HUES6 (cell line): ENCODE measurements at regions not wholly inside any gene's neighbourhood (a gene's known extent, or its start where the extent isn't known, plus 50 kb on each side); places are given as distances from the start of the nearest gene placed in this dataset.
A peak's percentile ranks its signal among the peaks of the same experiment; 100 is the strongest.

Experiments
- H3K27ac ChIP-seq: 2 replicates; pipeline ENCODE4 v1.7.0; 2013; ENCODE audit warnings: low read depth, mild to moderate bottlenecking, low read length, inconsistent platforms
- H3K27me3 ChIP-seq: 2 replicates; pipeline ENCODE4 v1.6.1; 2013; ENCODE audit warnings: low read length; ENCODE audit not compliant: control insufficient read depth, insufficient read depth
- H3K36me3 ChIP-seq: 2 replicates; pipeline ENCODE4 v1.6.1; 2013; ENCODE audit warnings: low read length; ENCODE audit not compliant: control insufficient read depth, insufficient read depth
- H3K4me1 ChIP-seq: 2 replicates; pipeline ENCODE4 v1.6.1; 2013; ENCODE audit warnings: low read length; ENCODE audit not compliant: control insufficient read depth, insufficient read depth
- H3K4me3 ChIP-seq: 2 replicates; pipeline ENCODE4 v1.5.1; 2013; ENCODE audit warnings: low read depth, low read length
- H3K9ac ChIP-seq: one replicate; pipeline ENCODE4 v1.6.1; 2013; ENCODE audit warnings: mild to moderate bottlenecking, low read length
- H3K9me3 ChIP-seq: 2 replicates; pipeline ENCODE4 v1.6.1; 2013; ENCODE audit warnings: low read depth, low read length; ENCODE audit not compliant: control insufficient read depth, insufficient read depth

DNA sequence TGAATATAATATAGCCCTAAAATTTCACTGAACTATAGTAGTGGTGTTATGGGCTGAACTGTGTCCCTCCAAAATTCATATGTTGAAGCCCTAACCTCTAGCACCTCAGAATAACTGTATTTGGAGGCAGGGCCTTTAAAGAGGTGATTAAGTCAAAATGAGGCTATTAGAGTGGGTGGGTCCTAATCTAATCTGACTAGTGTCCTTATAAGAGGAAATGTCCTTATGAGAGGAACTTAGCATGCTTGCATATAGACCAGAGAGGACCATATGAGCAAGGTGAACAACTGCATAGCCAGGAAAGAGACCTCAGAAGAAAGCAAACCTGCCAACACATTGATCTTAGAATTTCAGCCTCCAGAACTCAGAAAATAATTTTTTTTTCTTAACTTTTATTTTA, 238.4 kb downstream of the ZEB2 start:
- no peak overlapping the region for H3K4me3 ChIP-seq
- H3K9ac ChIP-seq: no peak overlapping the region
- no peaks in the 10 kb centered on the region for H3K27me3 ChIP-seq

DNA sequence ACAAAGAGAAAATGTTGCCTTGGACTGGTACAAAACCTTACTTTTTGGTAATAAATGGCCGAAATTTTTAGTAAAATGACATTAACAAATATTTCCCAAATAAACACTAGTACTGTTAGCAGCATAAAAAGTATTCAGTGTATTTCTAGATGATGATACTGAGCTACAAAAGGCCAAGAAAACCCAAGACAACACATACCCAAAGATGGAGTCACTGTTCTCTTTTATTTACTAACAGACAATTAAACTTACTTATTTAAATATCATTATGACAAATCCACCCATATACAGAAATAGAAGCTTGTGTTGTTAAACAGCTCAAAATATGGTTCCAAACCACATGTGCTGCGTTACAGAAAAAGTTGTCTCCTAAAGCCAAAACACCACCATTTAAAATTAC, 239.9 kb downstream of the ZEB2 start:
- Histone ChIP-seq H3K9me3 (no peaks in the 10 kb centered on the region), H3K36me3 (no peaks in the 10 kb centered on the region), H3K9ac (no peak overlapping the region), H3K4me3 (no peak overlapping the region), H3K27me3 (no peaks in the 10 kb centered on the region), H3K4me1 (peaks cover 14% of the 10 kb centered on the region; the same call in 1 of the 2 replicates), H3K27ac (no peak overlapping the region)

More for the DNA sequence above, 238.4 kb downstream of the ZEB2 start:
- Histone ChIP-seq H3K36me3 (no peaks in the 10 kb centered on the region), H3K9me3 (no peaks in the 10 kb centered on the region), H3K4me1 (peaks cover 14% of the 10 kb centered on the region; the same call in 1 of the 2 replicates), H3K27ac (no peak overlapping the region)

DNA sequence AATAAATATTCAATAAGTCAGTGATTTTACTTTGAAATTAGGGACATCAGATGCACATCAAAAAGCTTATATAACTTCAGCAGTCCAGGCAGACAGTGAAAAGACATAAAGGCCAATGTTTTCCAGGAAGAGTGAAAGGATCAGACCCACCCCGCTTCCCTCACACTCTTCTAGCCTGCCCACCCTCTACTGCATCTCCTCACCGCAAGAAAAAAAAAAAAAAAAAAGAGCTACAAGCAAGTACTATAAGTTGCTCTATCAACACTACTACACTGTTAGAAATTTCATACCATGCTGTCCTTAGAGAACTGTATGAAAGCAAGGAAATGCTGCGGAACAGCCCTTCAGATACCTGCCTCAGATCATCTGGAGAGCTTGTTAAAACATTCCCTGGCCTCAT, 240.8 kb downstream of the ZEB2 start:
- no peak overlapping the region for H3K4me3 ChIP-seq
- H3K9ac ChIP-seq: no peak overlapping the region
- H3K27ac ChIP-seq: no peak overlapping the region
- no peaks in the 10 kb centered on the region for H3K36me3 ChIP-seq
- no peaks in the 10 kb centered on the region for H3K9me3 ChIP-seq
- no peaks in the 10 kb centered on the region for H3K27me3 ChIP-seq
- peaks cover 14% of the 10 kb centered on the region; the same call in 1 of the 2 replicates for H3K4me1 ChIP-seq

DNA sequence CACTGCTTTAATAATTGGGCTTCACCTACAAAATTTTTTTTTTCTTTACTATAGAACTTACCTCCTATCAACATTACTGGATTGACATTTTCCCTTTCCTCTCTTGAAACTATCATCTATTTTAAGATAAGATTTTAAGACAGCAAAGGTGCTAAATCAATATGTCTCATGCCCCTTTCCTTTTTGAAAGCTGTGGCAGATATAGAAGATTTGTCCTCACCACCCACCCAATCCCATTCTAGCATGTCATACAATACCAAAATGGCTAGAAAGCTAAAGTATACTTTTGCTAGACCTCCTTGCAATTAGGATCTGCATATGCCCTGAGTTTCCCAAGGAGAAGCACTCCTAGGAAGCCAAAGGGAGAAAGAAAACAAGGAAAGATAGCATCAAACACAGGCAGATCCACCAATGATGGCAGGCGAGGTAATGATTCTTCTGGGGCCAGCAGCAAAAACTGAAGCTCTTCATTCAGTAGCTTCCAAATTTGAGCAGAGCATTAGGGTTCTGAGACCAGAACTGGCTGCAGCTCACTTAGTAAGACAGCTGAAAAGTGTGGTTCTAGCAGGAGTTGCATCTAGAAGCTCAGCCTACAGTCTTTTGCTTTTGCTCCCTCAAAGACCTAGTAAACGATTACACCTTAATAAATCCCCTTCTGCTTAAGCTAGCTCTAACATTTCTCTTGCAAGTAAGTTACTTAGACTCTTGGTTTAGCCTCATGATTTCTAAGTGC, 242.1 kb downstream of the ZEB2 start:
- H3K27me3 ChIP-seq: no peaks in the 10 kb centered on the region
- H3K27ac ChIP-seq: no peak overlapping the region
- no peaks in the 10 kb centered on the region for H3K36me3 ChIP-seq
- H3K9ac ChIP-seq: no peak overlapping the region
- H3K4me3 ChIP-seq: no peak overlapping the region
- peaks cover 4% of the 10 kb centered on the region; the same call in 1 of the 2 replicates for H3K9me3 ChIP-seq
- H3K4me1 ChIP-seq: peaks cover 14% of the 10 kb centered on the region; the same call in 1 of the 2 replicates

DNA sequence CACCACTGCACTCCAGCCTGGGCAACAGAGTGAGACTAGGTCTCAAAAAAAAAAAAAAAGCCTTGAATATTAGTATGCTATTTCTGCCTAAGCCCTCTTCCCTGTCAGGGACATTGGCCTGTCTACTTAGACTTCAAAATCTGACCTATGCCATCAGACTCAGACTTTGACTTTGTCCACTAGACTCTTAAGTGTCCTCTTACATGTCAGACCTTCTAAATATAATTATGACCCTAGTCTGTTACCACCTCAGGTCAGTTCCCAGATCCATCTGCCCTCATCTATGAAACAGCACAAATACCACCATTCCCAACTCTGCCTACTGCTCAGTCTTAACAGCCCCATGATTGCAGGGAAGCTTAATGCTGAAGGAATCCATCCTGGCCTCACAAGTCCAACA, 244.6 kb downstream of the ZEB2 start:
- Histone ChIP-seq H3K36me3 (no peaks in the 10 kb centered on the region), H3K27me3 (no peaks in the 10 kb centered on the region), H3K9ac (no peak overlapping the region), H3K4me3 (no peak overlapping the region), H3K4me1 (peaks cover 14% of the 10 kb centered on the region; the same call in 1 of the 2 replicates), H3K27ac (no peak overlapping the region), H3K9me3 (peaks cover 4% of the 10 kb centered on the region; the same call in 1 of the 2 replicates)

DNA sequence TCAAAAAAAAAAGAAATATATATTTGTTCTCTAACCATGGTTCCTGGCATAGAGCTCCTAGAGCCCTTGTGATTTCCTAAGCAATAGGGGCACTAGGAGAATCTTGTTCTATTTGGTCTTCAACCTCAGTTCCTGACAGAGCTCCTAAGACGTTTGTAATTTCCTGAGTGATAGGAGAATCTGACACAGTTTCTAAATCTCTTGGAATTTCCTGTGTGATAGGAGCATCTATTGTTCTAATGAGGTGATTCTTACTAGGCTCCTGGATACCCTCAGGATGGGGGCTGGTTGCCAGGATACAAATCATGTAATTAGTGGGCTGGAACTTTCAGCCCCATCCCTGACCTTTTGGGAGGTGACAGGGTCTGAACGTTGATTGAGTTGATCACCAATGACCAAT, 245.8 kb downstream of the ZEB2 start:
- Histone ChIP-seq H3K9ac (no peak overlapping the region), H3K27ac (no peak overlapping the region), H3K27me3 (no peaks in the 10 kb centered on the region), H3K4me1 (peaks cover 6% of the 10 kb centered on the region; the same call in 1 of the 2 replicates), H3K4me3 (no peak overlapping the region), H3K36me3 (no peaks in the 10 kb centered on the region), H3K9me3 (peaks cover 4% of the 10 kb centered on the region; the same call in 1 of the 2 replicates)

DNA sequence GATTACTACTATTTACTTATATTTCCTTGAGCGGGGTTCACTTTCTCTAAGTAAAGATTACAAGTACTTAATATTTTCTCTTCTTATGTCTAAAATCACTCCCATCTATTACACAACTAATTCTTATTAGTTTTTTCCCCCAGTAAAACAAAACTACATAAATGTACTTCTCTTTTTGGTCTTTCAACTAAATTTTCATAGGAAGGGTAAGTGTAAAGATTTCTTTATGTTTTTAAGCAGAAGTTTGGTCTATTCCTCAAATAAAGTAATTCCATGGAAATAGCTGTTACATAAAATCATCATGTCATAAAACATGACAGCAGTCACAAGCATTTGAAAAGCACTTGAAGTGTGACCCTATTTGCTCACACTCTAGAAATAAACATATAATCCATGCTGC, 249.0 kb downstream of the ZEB2 start:
- Histone ChIP-seq H3K36me3 (no peaks in the 10 kb centered on the region), H3K4me3 (no peak overlapping the region), H3K9ac (no peak overlapping the region), H3K27me3 (no peaks in the 10 kb centered on the region), H3K9me3 (peaks cover 4% of the 10 kb centered on the region; the same call in 1 of the 2 replicates), H3K27ac (no peak overlapping the region), H3K4me1 (peaks cover 18% of the 10 kb centered on the region; the same call in 1 of the 2 replicates)

DNA sequence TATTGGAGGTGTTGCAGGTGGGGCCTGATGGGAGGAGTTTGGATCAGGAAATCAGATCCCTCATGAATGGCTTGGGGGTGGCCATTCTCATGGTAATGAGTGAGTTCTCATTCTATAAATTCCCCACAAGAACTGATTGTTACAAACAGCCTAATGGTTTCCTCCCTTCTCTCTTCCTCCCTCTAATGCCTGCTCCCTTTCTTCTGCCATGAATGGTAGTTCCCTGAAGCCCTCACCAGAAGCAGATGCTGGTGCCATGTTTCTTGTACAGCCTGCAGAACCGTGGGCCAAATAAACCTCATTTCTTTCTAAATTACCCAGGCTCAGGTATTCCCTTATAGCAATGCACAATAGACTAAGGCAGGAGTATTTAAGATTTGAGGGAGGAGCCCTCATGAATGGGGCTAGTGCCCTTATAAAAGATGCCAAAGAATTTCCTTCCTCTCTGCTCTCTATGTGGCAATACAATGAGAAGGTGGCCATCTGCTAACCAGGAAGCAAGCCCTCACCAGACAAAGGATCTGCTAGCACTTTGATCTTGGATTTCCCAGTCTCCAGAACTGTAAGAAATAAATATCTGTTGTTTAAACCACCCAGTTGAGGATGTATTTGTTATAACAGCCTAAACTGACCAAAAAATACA, 251.8 kb downstream of the ZEB2 start:
- no peak overlapping the region for H3K4me3 ChIP-seq
- H3K27ac ChIP-seq: peak overlapping the region; percentile 76
- no peaks in the 10 kb centered on the region for H3K9me3 ChIP-seq
- no peaks in the 10 kb centered on the region for H3K27me3 ChIP-seq
- H3K9ac ChIP-seq: no peak overlapping the region
- no peaks in the 10 kb centered on the region for H3K36me3 ChIP-seq
- peaks cover 18% of the 10 kb centered on the region; the same call in 1 of the 2 replicates for H3K4me1 ChIP-seq

DNA sequence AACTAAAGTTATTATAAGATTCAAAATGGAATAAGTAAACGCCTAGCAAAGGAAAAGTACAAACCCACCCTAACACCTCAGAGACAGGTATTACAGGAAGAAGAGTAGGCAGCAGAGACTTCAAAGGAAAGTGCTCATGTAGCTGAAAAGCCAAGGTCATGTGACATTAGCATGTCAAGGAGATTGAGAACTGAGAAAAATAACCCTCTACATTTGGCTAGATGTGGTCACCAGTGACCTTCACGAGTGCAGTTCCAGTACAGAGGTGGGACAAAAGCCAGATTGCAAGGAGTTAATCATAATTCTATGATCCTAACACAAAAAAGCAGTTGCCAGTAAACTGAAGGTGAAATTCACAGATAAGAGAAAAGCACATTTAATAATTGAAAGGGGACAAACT, 252.7 kb downstream of the ZEB2 start:
- Histone ChIP-seq H3K27me3 (no peaks in the 10 kb centered on the region), H3K27ac (0 out of 2 replicates have a peak overlapping the region, but pooled peaks have one; percentile 41), H3K4me1 (peaks cover 18% of the 10 kb centered on the region; the same call in 1 of the 2 replicates), H3K9me3 (no peaks in the 10 kb centered on the region), H3K36me3 (no peaks in the 10 kb centered on the region), H3K4me3 (no peak overlapping the region), H3K9ac (no peak overlapping the region)

DNA sequence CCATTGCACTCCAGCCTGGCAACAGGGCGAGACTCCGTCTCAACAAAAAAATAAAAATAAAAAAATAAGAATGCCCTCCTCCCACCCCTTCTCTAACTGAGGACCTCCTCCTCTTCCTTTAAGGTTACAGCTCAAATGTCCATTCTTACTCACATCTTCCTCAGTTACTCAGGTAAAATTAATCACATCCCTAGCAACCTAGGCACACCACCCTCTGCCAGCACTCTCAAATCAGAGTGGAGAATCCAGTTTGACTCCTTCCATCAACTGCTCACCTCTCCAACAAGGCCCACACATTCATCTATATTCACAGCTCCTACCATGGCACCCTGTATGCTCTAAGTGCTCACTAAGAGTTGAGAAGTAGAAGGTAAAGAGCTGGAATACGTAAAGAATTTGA, 254.3 kb downstream of the ZEB2 start:
- Histone ChIP-seq H3K4me1 (peaks cover 18% of the 10 kb centered on the region; the same call in 1 of the 2 replicates), H3K4me3 (no peak overlapping the region), H3K27ac (no peak overlapping the region), H3K9ac (no peak overlapping the region), H3K36me3 (no peaks in the 10 kb centered on the region), H3K27me3 (no peaks in the 10 kb centered on the region), H3K9me3 (no peaks in the 10 kb centered on the region)

DNA sequence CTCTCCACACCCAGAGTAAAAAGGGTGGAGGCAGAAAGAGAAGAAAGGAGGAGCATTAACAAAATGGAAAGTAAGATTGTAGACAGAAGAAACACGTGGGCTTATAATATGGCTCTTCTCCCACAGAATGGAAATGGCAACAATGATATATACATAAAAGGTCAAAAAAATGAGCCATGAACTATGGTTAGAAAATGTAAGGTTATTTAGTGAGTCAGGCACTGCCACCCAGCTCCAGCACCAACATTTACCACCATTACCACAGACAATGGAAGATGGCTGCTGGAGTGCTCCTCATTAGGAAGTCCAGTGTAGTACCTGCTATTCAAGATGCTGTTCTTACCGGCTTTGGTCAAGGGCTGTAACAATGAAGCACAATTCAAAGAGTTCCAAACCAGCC, 258.0 kb downstream of the ZEB2 start:
- Histone ChIP-seq H3K36me3 (no peaks in the 10 kb centered on the region), H3K9me3 (peaks cover 19% of the 10 kb centered on the region), H3K9ac (no peak overlapping the region), H3K4me1 (peaks cover 1% of the 10 kb centered on the region; the same call in 1 of the 2 replicates), H3K27ac (no peak overlapping the region), H3K27me3 (no peaks in the 10 kb centered on the region), H3K4me3 (no peak overlapping the region)
